ENCODE measurements at regions not wholly inside any gene's neighbourhood (a gene's known extent, or its start where the extent isn't known, plus 50 kb on each side); places are given as distances from the start of the nearest gene placed in this dataset.
"Not testable (repeated sequence)": the region's sequence is repeated elsewhere in the genome, so short reads cannot be mapped to it uniquely, and the experiment has no call there.

- no peak for DNase-seq (ENCODE audit: low spot score)
- POLR2A ChIA-PET (ENCODE audit: low non-redundant PET) = no interaction called here
- H3K9me3 ChIP-seq (ENCODE audit: low read depth, low read length, poor library complexity, severe bottlenecking) = no peaks in the 10 kb centered on the region
- no peaks in the 10 kb centered on the region for H3K27me3 ChIP-seq (replicated peaks; ENCODE audit: insufficient read depth, low read depth, low read length, poor library complexity)
- H3K4me1 ChIP-seq (ENCODE audit: insufficient read depth, low read length, poor library complexity, severe bottlenecking) = no peaks in the 10 kb centered on the region
- BruUV-seq (replicated peaks) = no TSS peak
- TF ChIP-seq, protein P1, sequence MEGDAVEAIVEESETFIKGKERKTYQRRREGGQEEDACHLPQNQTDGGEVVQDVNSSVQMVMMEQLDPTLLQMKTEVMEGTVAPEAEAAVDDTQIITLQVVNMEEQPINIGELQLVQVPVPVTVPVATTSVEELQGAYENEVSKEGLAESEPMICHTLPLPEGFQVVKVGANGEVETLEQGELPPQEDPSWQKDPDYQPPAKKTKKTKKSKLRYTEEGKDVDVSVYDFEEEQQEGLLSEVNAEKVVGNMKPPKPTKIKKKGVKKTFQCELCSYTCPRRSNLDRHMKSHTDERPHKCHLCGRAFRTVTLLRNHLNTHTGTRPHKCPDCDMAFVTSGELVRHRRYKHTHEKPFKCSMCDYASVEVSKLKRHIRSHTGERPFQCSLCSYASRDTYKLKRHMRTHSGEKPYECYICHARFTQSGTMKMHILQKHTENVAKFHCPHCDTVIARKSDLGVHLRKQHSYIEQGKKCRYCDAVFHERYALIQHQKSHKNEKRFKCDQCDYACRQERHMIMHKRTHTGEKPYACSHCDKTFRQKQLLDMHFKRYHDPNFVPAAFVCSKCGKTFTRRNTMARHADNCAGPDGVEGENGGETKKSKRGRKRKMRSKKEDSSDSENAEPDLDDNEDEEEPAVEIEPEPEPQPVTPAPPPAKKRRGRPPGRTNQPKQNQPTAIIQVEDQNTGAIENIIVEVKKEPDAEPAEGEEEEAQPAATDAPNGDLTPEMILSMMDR (conservative IDR thresholded peaks at IDR 0.05; ENCODE audit: low read depth, low read length) = no peak
- TF ChIP-seq EZH2 (IDR thresholded peaks at IDR 0.05; ENCODE audit: borderline replicate concordance, low read depth, low read length, poor library complexity, severe bottlenecking) = no peak
- CTCF ChIA-PET = no interaction called here
- intact Hi-C loops (cut with micrococcal nuclease; ENCODE audit: unreplicated experiment) = no loop called here
- no peaks in the 10 kb centered on the region for H3K36me3 ChIP-seq (ENCODE audit: insufficient read depth, low read length, poor library complexity, severe bottlenecking)
- H3K4me3 ChIP-seq (ENCODE audit: low read depth, low read length, poor library complexity, severe bottlenecking) = no peak overlapping the region
- H3K27ac ChIP-seq (ENCODE audit: low read depth, low read length, poor library complexity, severe bottlenecking) = no peak overlapping the region
Observed at GRCh38 chr3:177263615-177264368, 66.5 kb upstream of the TBL1XR1 start.

GRCh38 chr3:177271811-177272501 lies 74.7 kb upstream of the TBL1XR1 start:
- intact Hi-C loops (cut with micrococcal nuclease; ENCODE audit: unreplicated experiment); H3K27me3 ChIP-seq (replicated peaks; ENCODE audit: insufficient read depth, low read depth, low read length, poor library complexity); H3K27ac ChIP-seq (ENCODE audit: low read depth, low read length, poor library complexity, severe bottlenecking); H3K36me3 ChIP-seq (ENCODE audit: insufficient read depth, low read length, poor library complexity, severe bottlenecking); DNase-seq (ENCODE audit: low spot score); H3K9me3 ChIP-seq (ENCODE audit: low read depth, low read length, poor library complexity, severe bottlenecking); CTCF ChIA-PET; POLR2A ChIA-PET (ENCODE audit: low non-redundant PET); H3K4me1 ChIP-seq (ENCODE audit: insufficient read depth, low read length, poor library complexity, severe bottlenecking); H3K4me3 ChIP-seq (ENCODE audit: low read depth, low read length, poor library complexity, severe bottlenecking); BruUV-seq (replicated peaks): not testable (repeated sequence)

GRCh38 chr3:177278016-177278415 lies 80.7 kb upstream of the TBL1XR1 start:
- H3K36me3 ChIP-seq (ENCODE audit: insufficient read depth, low read length, poor library complexity, severe bottlenecking) = no peaks in the 10 kb centered on the region
- no peaks in the 10 kb centered on the region for H3K27me3 ChIP-seq (replicated peaks; ENCODE audit: insufficient read depth, low read depth, low read length, poor library complexity)
- H3K4me3 ChIP-seq (ENCODE audit: low read depth, low read length, poor library complexity, severe bottlenecking) = no peak overlapping the region
- CTCF ChIA-PET = no interaction called here
- H3K27ac ChIP-seq (ENCODE audit: low read depth, low read length, poor library complexity, severe bottlenecking) = no peak overlapping the region
- peaks cover 15% of the 10 kb centered on the region for H3K4me1 ChIP-seq (ENCODE audit: insufficient read depth, low read length, poor library complexity, severe bottlenecking)
- no peaks in the 10 kb centered on the region for H3K9me3 ChIP-seq (ENCODE audit: low read depth, low read length, poor library complexity, severe bottlenecking)
- POLR2A ChIA-PET (ENCODE audit: low non-redundant PET) = no interaction called here
- BruUV-seq (replicated peaks) = no TSS peak
- TF ChIP-seq, protein P1 (conservative IDR thresholded peaks at IDR 0.05; ENCODE audit: low read depth, low read length) = no peak
- no peak for TF ChIP-seq EZH2 (IDR thresholded peaks at IDR 0.05; ENCODE audit: borderline replicate concordance, low read depth, low read length, poor library complexity, severe bottlenecking)
- intact Hi-C loops (cut with micrococcal nuclease; ENCODE audit: unreplicated experiment) = no loop called here
- no peak for DNase-seq (ENCODE audit: low spot score)

All from A673 (cell line).